Stomach smooth muscle (tissue), 2 donors: ENCODE measurements at regions not wholly inside any gene's neighbourhood (a gene's known extent, or its start where the extent isn't known, plus 50 kb on each side); places are given as distances from the start of the nearest gene placed in this dataset.

ENCODE experiments used
- H3K27ac ChIP-seq: one replicate; pipeline ENCODE4 v1.7.0; 2013; ENCODE audit warnings: mild to moderate bottlenecking, low read length, inconsistent platforms
- H3K27me3 ChIP-seq, 2 donors: one replicate each; pipeline ENCODE4 v1.7.0; 2013; ENCODE audit warnings: low read length in 2 of 2; ENCODE audit not compliant: insufficient read depth in 2 of 2, control insufficient read depth in 1 of 2
- H3K36me3 ChIP-seq, 2 donors: one replicate each; pipeline ENCODE4 v1.7.0; 2013; ENCODE audit warnings: low read length in 2 of 2; ENCODE audit not compliant: control insufficient read depth in 2 of 2, insufficient read depth in 2 of 2
- H3K4me1 ChIP-seq: one replicate; pipeline ENCODE4 v1.7.0; 2013; ENCODE audit warnings: low read length; ENCODE audit not compliant: control insufficient read depth, insufficient read depth
- H3K4me3 ChIP-seq, 2 donors: one replicate each; pipeline ENCODE4 v1.7.0; 2013; ENCODE audit warnings: low read length in 2 of 2
- H3K9ac ChIP-seq, 2 donors: one replicate each; pipeline ENCODE4 v1.7.0; 2013; ENCODE audit warnings: low read length in 2 of 2, mild to moderate bottlenecking in 1 of 2
- H3K9me3 ChIP-seq, 2 donors: one replicate each; pipeline ENCODE4 v1.7.0; 2013; ENCODE audit warnings: low read length in 2 of 2; ENCODE audit not compliant: control insufficient read depth in 2 of 2
- donor health status: healthy.
- donor health status: Pancreatic carcinoma.

DNA sequence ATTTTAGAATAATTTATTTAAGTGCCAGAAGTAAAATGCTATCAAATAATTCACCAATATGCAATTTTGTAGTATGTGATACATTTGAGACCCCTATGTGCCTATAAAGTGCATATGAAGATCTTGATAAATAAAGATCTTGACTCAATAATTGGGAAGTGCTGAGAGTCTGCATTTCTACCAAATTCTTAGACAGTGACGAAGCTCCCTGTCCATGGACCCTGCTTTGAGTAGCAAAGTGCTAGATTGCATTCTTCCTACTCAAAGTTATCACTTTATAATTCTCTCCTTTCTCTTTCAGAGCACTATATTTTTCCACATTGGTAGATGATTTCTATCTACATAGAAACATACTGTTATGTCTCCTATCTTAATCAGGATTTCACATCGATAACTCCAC lies 1393.9 kb downstream of the ARAP2 start:
- H3K9ac ChIP-seq, result no peak overlapping the region
- H3K4me3 ChIP-seq, result no peak overlapping the region
- no peaks in the 10 kb centered on the region for H3K4me1 ChIP-seq
- no peaks in the 10 kb centered on the region for H3K27me3 ChIP-seq
- no peaks in the 10 kb centered on the region for H3K36me3 ChIP-seq
- no peaks in the 10 kb centered on the region for H3K9me3 ChIP-seq
- no peak overlapping the region for H3K27ac ChIP-seq

- Histone ChIP-seq H3K4me3 (no peak overlapping the region), H3K36me3 (no peaks in the 10 kb centered on the region), H3K9me3 (no peaks in the 10 kb centered on the region), H3K27me3 (no peaks in the 10 kb centered on the region), H3K4me1 (no peaks in the 10 kb centered on the region), H3K9ac (no peak overlapping the region), H3K27ac (no peak overlapping the region)
These were observed 1393.3 kb downstream of the ARAP2 start for GRCh38 chr4:34850968-34851367.

GRCh38 chr4:34851411-34851810 lies 1392.9 kb downstream of the ARAP2 start:
- Histone ChIP-seq H3K4me1 (no peaks in the 10 kb centered on the region), H3K36me3 (no peaks in the 10 kb centered on the region), H3K4me3 (no peak overlapping the region), H3K27ac (no peak overlapping the region), H3K9me3 (no peaks in the 10 kb centered on the region), H3K27me3 (no peaks in the 10 kb centered on the region), H3K9ac (no peak overlapping the region)

DNA sequence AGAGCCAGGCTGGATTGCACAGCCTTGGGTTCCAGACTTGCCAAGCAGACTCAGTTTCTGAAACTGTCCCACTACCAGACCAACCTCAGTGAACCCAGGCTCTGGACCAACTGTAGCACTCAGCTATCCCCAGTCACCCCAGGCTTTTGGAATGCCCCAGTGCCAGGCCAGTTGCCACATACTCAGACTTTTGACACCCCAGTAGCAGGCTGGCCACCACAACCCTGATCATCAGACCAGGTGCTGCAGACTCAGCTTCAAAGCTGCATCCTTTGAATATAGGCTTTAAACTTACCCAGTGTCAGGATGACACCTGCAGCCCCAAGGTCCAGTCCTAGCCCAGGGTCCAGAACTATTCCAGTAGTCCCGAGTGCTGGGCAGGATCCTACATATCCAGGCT lies 1389.9 kb downstream of the ARAP2 start:
- Histone ChIP-seq H3K27me3 (no peaks in the 10 kb centered on the region), H3K4me1 (no peaks in the 10 kb centered on the region), H3K9ac (no peak overlapping the region), H3K36me3 (no peaks in the 10 kb centered on the region), H3K9me3 (no peaks in the 10 kb centered on the region), H3K4me3 (no peak overlapping the region), H3K27ac (no peak overlapping the region)

- Histone ChIP-seq H3K27ac (no peak overlapping the region), H3K27me3 (no peaks in the 10 kb centered on the region), H3K4me3 (no peak overlapping the region), H3K4me1 (no peaks in the 10 kb centered on the region), H3K36me3 (no peaks in the 10 kb centered on the region), H3K9ac (no peak overlapping the region), H3K9me3 (no peaks in the 10 kb centered on the region)
These were observed 1382.6 kb downstream of the ARAP2 start for GRCh38 chr4:34861666-34862065.

GRCh38 chr4:34878961-34879360 lies 1365.4 kb downstream of the ARAP2 start:
- Histone ChIP-seq H3K4me1 (no peaks in the 10 kb centered on the region), H3K9ac (no peak overlapping the region), H3K27me3 (no peaks in the 10 kb centered on the region), H3K36me3 (no peaks in the 10 kb centered on the region), H3K9me3 (no peaks in the 10 kb centered on the region), H3K27ac (no peak overlapping the region), H3K4me3 (no peak overlapping the region)

DNA sequence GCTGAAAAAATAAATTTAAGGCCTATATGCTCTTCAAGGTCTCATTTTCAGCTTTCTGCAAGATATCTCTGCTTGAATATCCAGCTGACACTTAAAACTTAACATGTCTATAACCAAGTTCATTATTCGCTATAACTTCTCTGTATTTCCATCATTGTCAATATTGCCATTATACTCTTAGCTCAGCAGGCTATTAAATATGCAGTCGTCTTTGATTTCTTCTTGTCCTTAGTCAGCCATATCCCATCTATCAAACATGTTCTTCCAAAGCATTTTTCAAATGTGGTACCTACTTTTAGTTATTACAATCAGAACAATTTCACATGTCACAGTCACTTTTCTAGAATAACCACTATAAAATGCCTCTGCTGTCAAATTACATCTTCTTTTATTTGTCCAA lies 1364.1 kb downstream of the ARAP2 start:
- no peaks in the 10 kb centered on the region for H3K27me3 ChIP-seq
- no peak overlapping the region for H3K4me3 ChIP-seq
- H3K9ac ChIP-seq, result no peak overlapping the region
- no peak overlapping the region for H3K27ac ChIP-seq
- H3K4me1 ChIP-seq, result no peaks in the 10 kb centered on the region
- no peaks in the 10 kb centered on the region for H3K36me3 ChIP-seq
- H3K9me3 ChIP-seq, result no peaks in the 10 kb centered on the region

DNA sequence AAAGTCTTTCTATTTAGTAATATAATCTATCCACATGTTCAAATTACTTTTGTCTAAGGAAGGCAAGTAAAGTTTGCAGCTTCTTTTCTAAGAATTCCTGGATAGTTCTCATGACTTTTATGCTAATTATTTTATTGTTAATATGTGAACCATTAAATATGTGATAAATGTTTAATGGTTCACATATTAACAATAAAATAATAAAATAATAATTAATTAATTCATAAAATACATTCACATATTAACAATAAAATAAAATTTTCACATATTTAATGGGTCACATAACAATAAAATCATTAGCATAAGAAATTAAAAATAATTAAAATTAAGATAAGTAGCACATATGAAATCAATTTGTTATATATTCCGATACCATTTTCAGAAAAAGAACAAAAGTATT lies 1352.4 kb downstream of the ARAP2 start:
- Histone ChIP-seq H3K27ac (no peak overlapping the region), H3K4me1 (no peaks in the 10 kb centered on the region), H3K9ac (no peak overlapping the region), H3K4me3 (no peak overlapping the region), H3K9me3 (no peaks in the 10 kb centered on the region), H3K36me3 (no peaks in the 10 kb centered on the region), H3K27me3 (no peaks in the 10 kb centered on the region)

DNA sequence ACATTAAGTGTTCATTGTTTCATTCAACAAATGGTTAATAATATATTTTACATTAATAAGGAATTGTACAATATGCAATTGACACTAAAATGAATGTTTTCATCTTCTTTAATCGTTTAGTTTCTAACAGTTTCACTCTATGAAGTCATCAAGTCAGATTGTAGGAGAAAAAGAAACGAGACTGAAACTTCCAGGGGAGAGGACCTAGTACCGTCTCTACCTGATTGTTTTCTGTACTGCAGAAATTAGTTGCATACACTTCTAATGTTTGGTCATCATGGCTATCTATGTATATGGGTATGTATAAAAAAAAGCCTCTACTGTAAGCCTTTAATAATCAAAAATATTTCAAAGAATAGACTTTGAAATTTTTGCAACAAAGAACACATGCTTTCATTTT lies 1350.9 kb downstream of the ARAP2 start:
- H3K27ac ChIP-seq, result no peak overlapping the region
- H3K9ac ChIP-seq, result no peak overlapping the region
- no peaks in the 10 kb centered on the region for H3K9me3 ChIP-seq
- H3K4me1 ChIP-seq, result no peaks in the 10 kb centered on the region
- H3K27me3 ChIP-seq, result no peaks in the 10 kb centered on the region
- no peaks in the 10 kb centered on the region for H3K36me3 ChIP-seq
- H3K4me3 ChIP-seq, result no peak overlapping the region

DNA sequence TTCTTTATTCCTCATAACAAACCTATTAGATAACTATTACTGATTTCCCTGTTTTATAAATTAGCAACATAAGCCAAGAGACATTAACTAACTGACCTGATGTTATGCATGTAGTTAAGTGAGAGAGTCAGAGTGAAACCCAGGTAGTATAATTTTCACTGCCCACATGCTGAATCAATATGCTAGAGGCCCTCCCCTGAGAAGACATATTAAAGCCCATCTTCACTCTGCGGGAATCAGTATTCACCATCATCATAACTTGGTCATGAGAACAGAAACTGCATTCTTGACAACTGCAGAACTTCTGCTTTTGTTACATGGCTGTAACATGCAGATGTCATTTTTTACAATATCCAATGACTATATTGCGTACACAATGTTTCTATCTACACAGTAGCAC lies 1324.3 kb downstream of the ARAP2 start:
- Histone ChIP-seq H3K27ac (no peak overlapping the region), H3K9me3 (no peaks in the 10 kb centered on the region), H3K4me3 (no peak overlapping the region), H3K4me1 (no peaks in the 10 kb centered on the region), H3K9ac (no peak overlapping the region), H3K27me3 (no peaks in the 10 kb centered on the region), H3K36me3 (no peaks in the 10 kb centered on the region)

DNA sequence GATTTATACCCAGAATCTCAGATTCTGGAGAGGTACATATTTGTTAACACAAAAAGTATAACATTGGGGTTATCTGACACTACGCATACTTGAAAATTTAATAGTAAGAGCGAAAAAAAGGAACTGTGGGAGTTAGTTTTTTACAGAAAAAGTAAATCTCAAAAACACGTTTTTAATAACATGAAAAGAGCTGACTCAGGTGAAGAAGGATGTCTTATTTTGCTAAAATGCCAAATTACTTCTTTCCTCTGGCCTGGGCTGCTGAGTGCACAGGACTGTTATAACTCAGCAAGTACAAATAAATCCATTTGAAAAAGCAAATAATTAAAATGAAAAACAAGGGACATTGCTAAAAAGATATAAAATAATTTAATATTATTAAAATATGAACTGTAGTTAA lies 1322.9 kb downstream of the ARAP2 start:
- no peak overlapping the region for H3K4me3 ChIP-seq

DNA sequence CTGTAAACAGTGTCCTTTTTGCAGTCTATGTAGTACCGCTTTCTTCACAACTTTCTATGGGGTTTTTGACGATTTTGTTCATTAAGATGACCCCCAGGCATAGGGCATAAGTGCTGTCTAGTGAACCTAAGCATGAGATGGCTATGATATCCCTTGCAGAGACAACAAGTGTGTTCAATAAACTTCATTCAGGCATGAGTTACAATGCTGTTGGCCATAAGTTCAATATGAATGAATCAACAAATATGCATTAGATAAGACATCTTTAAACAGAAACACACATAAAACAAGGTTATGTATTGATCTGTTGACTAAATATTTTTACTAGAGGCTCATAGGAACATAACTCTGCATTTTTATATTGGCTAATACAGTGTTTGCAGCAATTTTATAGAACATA lies 1322.0 kb downstream of the ARAP2 start:
- no peaks in the 10 kb centered on the region for H3K4me1 ChIP-seq
- H3K27me3 ChIP-seq, result no peaks in the 10 kb centered on the region
- no peak overlapping the region for H3K27ac ChIP-seq
- no peak overlapping the region for H3K9ac ChIP-seq
- no peak overlapping the region for H3K4me3 ChIP-seq
- no peaks in the 10 kb centered on the region for H3K36me3 ChIP-seq
- no peaks in the 10 kb centered on the region for H3K9me3 ChIP-seq

More for the DNA sequence above, 1322.9 kb downstream of the ARAP2 start:
- H3K36me3 ChIP-seq, result no peaks in the 10 kb centered on the region
- H3K27ac ChIP-seq, result no peak overlapping the region
- no peaks in the 10 kb centered on the region for H3K27me3 ChIP-seq
- H3K9me3 ChIP-seq, result no peaks in the 10 kb centered on the region
- no peaks in the 10 kb centered on the region for H3K4me1 ChIP-seq
- no peak overlapping the region for H3K9ac ChIP-seq
